ENCODE measurements at regions not wholly inside any gene's neighbourhood (a gene's known extent, or its start where the extent isn't known, plus 50 kb on each side); places are given as distances from the start of the nearest gene placed in this dataset.

- no peak for TF ChIP-seq CTCF (conservative IDR thresholded peaks at IDR 0.05)
- no peak for TF ChIP-seq EZH2 (IDR thresholded peaks at IDR 0.05; ENCODE audit: low read depth)
Observed at GRCh38 chr11:55719608-55720160, 53.6 kb upstream of the OR5D13 start.

Data from PC-9 (cell line).